Endodermal cell (in vitro differentiated cells): ENCODE measurements at regions not wholly inside any gene's neighbourhood (a gene's known extent, or its start where the extent isn't known, plus 50 kb on each side); places are given as distances from the start of the nearest gene placed in this dataset.

ENCODE experiments used
- DNase-seq: peaks from one replicate; pipeline ENCODE4 v3.0.0-alpha.2; 2017
- H3K27ac ChIP-seq: 2 replicates; pipeline ENCODE4 v1.5.1; 2013; ENCODE audit warnings: mild to moderate bottlenecking, low read depth, low read length, moderate library complexity
- H3K27me3 ChIP-seq: 2 replicates; pipeline ENCODE4 v1.6.1; 2013; ENCODE audit warnings: mild to moderate bottlenecking, low read length, moderate library complexity; ENCODE audit not compliant: insufficient read depth, control insufficient read depth, poor library complexity, severe bottlenecking
- H3K36me3 ChIP-seq: 2 replicates; pipeline ENCODE4 v1.7.0; 2013; ENCODE audit warnings: mild to moderate bottlenecking, low read length, moderate library complexity; ENCODE audit not compliant: control insufficient read depth, insufficient read depth
- H3K4me1 ChIP-seq: one replicate; pipeline ENCODE4 v1.7.0; 2013; ENCODE audit warnings: low read length; ENCODE audit not compliant: control insufficient read depth, insufficient read depth
- H3K4me3 ChIP-seq: 2 replicates; pipeline ENCODE4 v1.5.1; 2013; ENCODE audit warnings: mild to moderate bottlenecking, low read length, moderate library complexity
- H3K9ac ChIP-seq: 2 replicates; pipeline ENCODE4 v1.6.1; 2013; ENCODE audit warnings: mild to moderate bottlenecking, low read length, moderate library complexity; ENCODE audit not compliant: poor library complexity, severe bottlenecking; ENCODE audit errors: extremely low read depth
- H3K9me3 ChIP-seq: 2 replicates; pipeline ENCODE4 v1.6.1; 2013; ENCODE audit warnings: mild to moderate bottlenecking, low read length, moderate library complexity; ENCODE audit not compliant: control insufficient read depth
- H3K27ac Mint-ChIP-seq: 2 replicates; pipeline ENCODE4 v1.8.0; 2020; ENCODE audit warnings: mixed read lengths
- H3K27me3 Mint-ChIP-seq: 2 replicates; pipeline ENCODE4 v1.8.0; 2021; ENCODE audit warnings: mild to moderate bottlenecking, mixed read lengths; ENCODE audit not compliant: insufficient read depth
- H3K36me3 Mint-ChIP-seq: 2 replicates; pipeline ENCODE4 v1.8.0; 2020; ENCODE audit warnings: low read depth, mixed read lengths
- H3K4me1 Mint-ChIP-seq: 2 replicates; pipeline ENCODE4 v1.8.0; 2020; ENCODE audit warnings: mixed read lengths
- H3K4me3 Mint-ChIP-seq: 2 replicates; pipeline ENCODE4 v1.8.0; 2020; ENCODE audit warnings: mild to moderate bottlenecking, moderate library complexity, mixed read lengths
- H3K9me3 Mint-ChIP-seq: 2 replicates; pipeline ENCODE4 v1.8.0; 2020; ENCODE audit warnings: mild to moderate bottlenecking, mixed read lengths
- WGBS, 2 experiments: methylation state at CpG; one replicate each; pipeline versions ENCODE4 v1.1.5 to v1.1.7; 2013; ENCODE audit warnings: missing lambda C conversion rate in 2 of 2, mixed read lengths in 1 of 2; ENCODE audit not compliant: insufficient coverage in 1 of 2, insufficient read length in 1 of 2; 5-methylcytosine and 5-hydroxymethylcytosine counted together
- TF ChIP-seq, protein P1 (sequence below): fragments of 200-600 bp; sonication (generic); conservative IDR thresholded peaks from 2 replicates; pipeline ENCODE4 v1.5.0; 2021; ENCODE audit warnings: antibody characterized with exemption, mild to moderate bottlenecking

DNA sequence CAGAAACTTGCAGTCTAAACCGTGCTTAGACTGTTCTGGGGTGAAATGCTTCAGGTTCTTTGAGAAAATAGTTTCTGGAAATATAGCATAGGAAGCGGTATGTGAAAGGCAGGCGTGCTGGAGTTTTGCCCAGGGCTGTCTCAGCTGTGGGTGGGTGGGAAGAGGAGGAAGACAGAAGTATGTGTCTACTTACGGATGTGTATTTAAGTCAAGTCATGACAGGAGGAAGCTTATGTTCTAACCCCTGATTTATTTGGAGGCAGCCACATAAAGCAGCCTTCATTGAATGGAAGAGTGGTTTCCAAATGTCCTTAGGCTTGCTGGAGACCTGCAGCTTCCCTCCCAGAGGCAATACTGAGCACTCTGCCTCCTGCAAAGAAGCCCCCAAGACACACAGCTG lies 126.8 kb upstream of the ADRA1D start:
- Histone ChIP-seq H3K4me1 (no peaks in the 10 kb centered on the region), H3K9ac (no peak overlapping the region), H3K36me3 (no peaks in the 10 kb centered on the region), H3K27ac (no peak overlapping the region), H3K9me3 (no peaks in the 10 kb centered on the region), H3K4me3 (no peak overlapping the region), H3K27me3 (no peaks in the 10 kb centered on the region)
- H3K27me3 Mint-ChIP-seq = no peaks in the 10 kb centered on the region
- 88 to 94% methylated on average over 3 to 4 of the region's 4 CpGs for WGBS, 2 experiments
- H3K4me3 Mint-ChIP-seq = no peak overlapping the region
- no peaks in the 10 kb centered on the region for H3K9me3 Mint-ChIP-seq
- peaks cover 7% of the 10 kb centered on the region for H3K4me1 Mint-ChIP-seq
- TF ChIP-seq, protein P1, sequence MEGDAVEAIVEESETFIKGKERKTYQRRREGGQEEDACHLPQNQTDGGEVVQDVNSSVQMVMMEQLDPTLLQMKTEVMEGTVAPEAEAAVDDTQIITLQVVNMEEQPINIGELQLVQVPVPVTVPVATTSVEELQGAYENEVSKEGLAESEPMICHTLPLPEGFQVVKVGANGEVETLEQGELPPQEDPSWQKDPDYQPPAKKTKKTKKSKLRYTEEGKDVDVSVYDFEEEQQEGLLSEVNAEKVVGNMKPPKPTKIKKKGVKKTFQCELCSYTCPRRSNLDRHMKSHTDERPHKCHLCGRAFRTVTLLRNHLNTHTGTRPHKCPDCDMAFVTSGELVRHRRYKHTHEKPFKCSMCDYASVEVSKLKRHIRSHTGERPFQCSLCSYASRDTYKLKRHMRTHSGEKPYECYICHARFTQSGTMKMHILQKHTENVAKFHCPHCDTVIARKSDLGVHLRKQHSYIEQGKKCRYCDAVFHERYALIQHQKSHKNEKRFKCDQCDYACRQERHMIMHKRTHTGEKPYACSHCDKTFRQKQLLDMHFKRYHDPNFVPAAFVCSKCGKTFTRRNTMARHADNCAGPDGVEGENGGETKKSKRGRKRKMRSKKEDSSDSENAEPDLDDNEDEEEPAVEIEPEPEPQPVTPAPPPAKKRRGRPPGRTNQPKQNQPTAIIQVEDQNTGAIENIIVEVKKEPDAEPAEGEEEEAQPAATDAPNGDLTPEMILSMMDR = no peak
- H3K27ac Mint-ChIP-seq = no peak overlapping the region
- no peak for DNase-seq
- H3K36me3 Mint-ChIP-seq = no peaks in the 10 kb centered on the region

DNA sequence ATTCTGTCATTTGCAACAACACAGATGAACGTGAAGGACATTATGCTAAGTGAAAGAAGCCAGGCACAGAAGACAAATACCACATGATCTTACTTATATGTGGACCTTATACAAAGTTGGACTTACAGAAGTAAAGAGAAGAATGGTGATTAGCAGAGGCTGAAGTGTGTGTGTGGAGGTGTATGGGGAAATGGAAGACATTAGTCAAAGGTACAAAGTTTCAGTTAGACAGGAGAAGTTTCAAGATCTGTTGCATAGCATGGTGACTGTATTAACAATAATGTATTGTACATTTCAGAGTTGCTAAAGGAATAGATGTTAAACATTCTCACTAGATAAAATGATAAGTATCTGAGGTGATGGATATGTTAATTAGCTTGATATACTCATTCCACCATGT lies 124.4 kb upstream of the ADRA1D start:
- no peaks in the 10 kb centered on the region for H3K27me3 ChIP-seq
- no peaks in the 10 kb centered on the region for H3K36me3 ChIP-seq
- H3K9ac ChIP-seq = no peak overlapping the region
- TF ChIP-seq, protein P1 = no peak
- H3K4me1 ChIP-seq = no peaks in the 10 kb centered on the region
- Mint-ChIP-seq H3K27me3 (no peaks in the 10 kb centered on the region), H3K9me3 (no peaks in the 10 kb centered on the region), H3K4me1 (peaks cover 7% of the 10 kb centered on the region), H3K4me3 (no peak overlapping the region), H3K36me3 (no peaks in the 10 kb centered on the region), H3K27ac (no peak overlapping the region)
- DNase-seq = no peak
- no peaks in the 10 kb centered on the region for H3K9me3 ChIP-seq
- no peak overlapping the region for H3K27ac ChIP-seq
- 86 to 100% methylated on average over 1 of the region's 1 CpG for WGBS, 2 experiments
- H3K4me3 ChIP-seq = no peak overlapping the region

DNA sequence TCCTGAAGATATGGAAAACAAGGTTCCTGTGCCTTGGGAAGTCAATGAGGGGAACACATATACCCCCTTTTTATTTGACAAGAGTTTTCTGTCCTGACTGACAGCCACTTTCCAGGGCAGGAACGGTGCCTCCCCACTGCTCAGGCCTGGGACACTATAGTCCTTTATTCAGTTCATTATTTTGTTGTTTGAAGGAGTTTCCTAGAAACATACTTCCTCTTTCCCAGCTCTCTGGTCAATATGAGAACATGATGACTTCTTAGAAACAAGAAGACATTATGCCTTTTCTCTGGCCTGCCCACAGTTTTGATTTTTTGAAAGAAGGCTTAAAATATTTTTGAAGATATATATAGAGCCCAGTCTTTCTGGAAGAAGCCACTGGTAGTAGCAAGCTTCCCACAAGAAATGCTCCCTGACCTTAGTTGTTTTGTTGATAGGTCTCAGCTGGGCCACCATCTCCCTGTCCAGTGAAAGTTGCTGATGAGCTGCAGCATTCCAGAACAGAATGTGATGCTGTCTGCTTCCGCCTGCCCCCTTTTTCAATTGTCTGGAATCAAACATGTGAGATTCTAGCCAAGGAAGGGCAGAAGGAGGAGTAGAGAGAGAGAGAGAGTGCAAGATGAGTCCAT lies 122.7 kb upstream of the ADRA1D start:
- H3K4me3 ChIP-seq = no peak overlapping the region
- WGBS, 2 experiments = 88 to 93% methylated on average over 1 to 2 of the region's 2 CpGs
- peaks cover 3% of the 10 kb centered on the region for H3K27me3 Mint-ChIP-seq
- DNase-seq = no peak
- no peaks in the 10 kb centered on the region for H3K9me3 Mint-ChIP-seq
- no peak overlapping the region for H3K27ac Mint-ChIP-seq
- TF ChIP-seq, protein P1 = no peak
- peaks cover 7% of the 10 kb centered on the region for H3K4me1 Mint-ChIP-seq
- no peak overlapping the region for H3K27ac ChIP-seq
- no peaks in the 10 kb centered on the region for H3K36me3 ChIP-seq
- H3K9ac ChIP-seq = no peak overlapping the region
- H3K9me3 ChIP-seq = no peaks in the 10 kb centered on the region
- H3K36me3 Mint-ChIP-seq = no peaks in the 10 kb centered on the region
- H3K4me3 Mint-ChIP-seq = no peak overlapping the region
- H3K4me1 ChIP-seq = no peaks in the 10 kb centered on the region
- no peaks in the 10 kb centered on the region for H3K27me3 ChIP-seq
